Epithelial cell of proximal tubule (primary cell): ENCODE measurements at regions not wholly inside any gene's neighbourhood (a gene's known extent, or its start where the extent isn't known, plus 50 kb on each side); places are given as distances from the start of the nearest gene placed in this dataset.

Experiments
- DNase-seq: peaks from one replicate; pipeline ENCODE4 v3.0.0-alpha.2; 2011; ENCODE audit warnings: low read depth
- H3K4me3 ChIP-seq: 2 replicates; pipeline ENCODE4 v1.5.1; 2011; ENCODE audit warnings: low read depth, mild to moderate bottlenecking, low read length
- TF ChIP-seq, protein P1 (sequence below): conservative IDR thresholded peaks from 2 replicates; pipeline ENCODE4 v1.5.1; 2012; ENCODE audit warnings: low read depth, mild to moderate bottlenecking, low read length

DNA sequence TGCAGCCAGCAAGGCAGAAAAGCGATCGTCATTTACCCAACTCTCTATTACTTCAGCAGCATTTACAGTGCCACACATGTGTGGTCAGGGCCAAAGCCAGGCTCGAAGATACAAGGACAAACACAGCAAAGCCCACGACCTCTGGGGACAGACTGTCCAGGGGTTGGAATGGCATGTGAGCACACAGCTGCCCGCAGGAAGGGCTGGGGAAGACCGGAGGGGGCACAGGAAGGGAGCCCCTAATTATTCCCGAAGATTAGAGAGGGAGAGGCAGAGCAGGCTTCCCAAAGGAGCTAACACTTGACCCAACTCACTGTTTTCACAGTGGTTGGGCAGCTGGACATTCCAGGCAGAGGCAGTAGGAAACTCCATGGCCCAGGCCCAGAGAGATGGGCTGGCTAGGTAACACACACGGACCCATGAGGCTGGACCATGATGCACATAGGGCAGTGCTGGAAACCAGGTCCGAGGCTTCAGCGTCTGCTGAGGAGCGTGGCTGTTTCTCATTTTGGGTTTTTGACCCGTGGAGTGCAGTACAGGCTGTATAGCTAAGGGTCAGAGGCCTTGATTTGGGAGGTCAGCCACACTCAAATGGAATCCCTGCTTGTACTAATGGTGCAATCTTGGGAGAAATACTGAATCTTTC, 179.8 kb downstream of the FOXO1 start:
- TF ChIP-seq, protein P1, sequence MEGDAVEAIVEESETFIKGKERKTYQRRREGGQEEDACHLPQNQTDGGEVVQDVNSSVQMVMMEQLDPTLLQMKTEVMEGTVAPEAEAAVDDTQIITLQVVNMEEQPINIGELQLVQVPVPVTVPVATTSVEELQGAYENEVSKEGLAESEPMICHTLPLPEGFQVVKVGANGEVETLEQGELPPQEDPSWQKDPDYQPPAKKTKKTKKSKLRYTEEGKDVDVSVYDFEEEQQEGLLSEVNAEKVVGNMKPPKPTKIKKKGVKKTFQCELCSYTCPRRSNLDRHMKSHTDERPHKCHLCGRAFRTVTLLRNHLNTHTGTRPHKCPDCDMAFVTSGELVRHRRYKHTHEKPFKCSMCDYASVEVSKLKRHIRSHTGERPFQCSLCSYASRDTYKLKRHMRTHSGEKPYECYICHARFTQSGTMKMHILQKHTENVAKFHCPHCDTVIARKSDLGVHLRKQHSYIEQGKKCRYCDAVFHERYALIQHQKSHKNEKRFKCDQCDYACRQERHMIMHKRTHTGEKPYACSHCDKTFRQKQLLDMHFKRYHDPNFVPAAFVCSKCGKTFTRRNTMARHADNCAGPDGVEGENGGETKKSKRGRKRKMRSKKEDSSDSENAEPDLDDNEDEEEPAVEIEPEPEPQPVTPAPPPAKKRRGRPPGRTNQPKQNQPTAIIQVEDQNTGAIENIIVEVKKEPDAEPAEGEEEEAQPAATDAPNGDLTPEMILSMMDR: no peak
- no peak overlapping the region for H3K4me3 ChIP-seq
- no peak for DNase-seq

DNA sequence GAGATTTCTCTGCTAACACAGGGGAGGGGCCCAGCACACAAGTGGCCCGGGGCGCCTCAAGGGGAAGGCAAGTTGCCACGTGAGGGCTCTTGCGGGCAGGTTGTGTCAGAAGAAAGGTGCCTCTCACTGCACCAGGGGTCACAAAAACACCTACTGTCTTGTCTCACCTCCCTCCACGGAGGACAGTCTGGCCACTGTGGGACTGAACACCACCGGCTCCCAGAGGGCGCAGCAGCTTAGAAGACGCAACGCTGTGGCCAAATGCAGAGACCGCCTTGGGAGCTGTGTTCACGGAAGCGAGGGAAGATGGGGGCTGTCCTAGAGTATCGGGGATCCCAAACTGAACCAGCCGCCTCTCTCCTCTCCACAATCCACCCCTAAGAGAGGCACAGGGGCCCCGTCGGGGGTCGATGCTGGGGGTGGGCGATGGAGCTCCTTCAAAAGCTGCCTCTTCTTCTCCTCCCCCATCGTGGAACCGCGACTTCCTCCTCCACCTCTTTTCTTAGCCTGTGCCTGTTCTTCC, 177.5 kb downstream of the FOXO1 start:
- no peak for DNase-seq
- TF ChIP-seq, protein P1: no peak
- no peak overlapping the region for H3K4me3 ChIP-seq

DNA sequence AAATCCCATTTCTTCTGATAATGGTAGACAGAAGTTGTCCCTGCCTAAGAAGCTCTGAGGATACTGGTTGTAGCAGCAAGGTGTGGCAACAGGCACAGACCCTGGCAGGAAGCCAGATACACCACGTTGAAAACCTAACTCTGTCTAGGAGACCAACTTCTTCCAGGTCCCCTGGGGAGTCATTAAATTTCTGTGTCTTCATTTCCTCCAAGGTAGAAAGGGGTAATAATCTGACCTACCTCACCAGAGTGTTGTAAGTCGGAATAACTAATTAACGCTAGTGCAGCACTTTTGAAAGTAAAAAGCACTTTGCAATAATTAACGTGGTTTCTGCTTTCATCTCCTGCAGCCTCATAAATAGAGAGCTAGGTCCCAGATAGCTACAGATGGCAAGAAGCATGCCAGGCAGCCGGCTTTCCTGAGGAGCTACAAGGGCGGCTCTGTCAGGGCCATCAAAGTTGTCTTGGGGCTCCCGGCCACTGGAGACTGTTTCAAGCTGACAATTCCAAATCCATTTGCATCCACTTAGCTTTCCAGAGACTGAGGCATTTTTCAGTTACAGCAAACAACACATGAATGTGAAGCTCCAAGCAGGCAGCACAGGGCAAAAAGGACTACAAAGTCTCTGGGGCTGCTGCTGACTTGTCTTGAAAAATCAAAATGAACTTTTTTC, 176.2 kb downstream of the FOXO1 start:
- DNase-seq: peak; percentile 31
- no peak overlapping the region for H3K4me3 ChIP-seq
- TF ChIP-seq, protein P1: no peak

DNA sequence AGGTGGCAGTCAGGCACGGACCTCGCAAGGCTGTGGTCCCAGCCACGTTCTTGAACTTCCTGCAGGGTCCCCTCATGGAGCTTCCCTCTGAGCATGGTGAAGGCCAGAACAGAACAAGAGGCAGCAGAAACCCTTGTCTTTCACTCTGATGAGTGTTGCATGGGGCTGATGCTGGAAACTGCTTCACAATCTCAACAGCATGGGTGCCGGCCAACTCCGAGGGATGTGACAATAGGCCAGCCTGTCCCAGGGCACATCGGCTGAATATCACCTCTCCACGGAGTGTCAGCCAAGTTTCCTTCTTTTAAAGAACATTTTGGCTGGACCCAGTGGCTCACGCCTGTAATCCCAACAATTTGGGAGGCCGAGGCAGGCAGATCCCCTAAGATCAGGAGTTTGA, 173.9 kb downstream of the FOXO1 start:
- TF ChIP-seq, protein P1: no peak
- H3K4me3 ChIP-seq: no peak overlapping the region
- DNase-seq: no peak

DNA sequence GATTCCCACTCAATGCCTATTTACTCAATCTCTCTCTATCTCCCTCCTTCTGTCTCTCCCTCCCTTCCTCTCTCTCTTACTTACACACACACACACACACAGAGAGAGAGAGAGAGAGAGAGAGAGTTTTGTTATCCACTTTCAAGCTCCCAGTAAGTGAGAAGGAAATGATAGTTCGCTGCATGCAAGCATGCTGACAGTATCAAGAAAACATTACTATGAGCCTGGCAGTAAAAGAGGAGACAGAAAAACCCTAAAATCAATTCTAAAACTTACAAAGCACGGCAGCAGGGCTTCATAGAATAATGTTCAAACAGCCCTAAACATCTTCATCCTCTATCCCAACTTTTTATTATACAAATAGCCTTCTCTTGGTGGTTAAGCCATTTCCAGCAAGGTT, 171.9 kb downstream of the FOXO1 start:
- TF ChIP-seq, protein P1: no peak
- H3K4me3 ChIP-seq: no peak overlapping the region
- DNase-seq: no peak

DNA sequence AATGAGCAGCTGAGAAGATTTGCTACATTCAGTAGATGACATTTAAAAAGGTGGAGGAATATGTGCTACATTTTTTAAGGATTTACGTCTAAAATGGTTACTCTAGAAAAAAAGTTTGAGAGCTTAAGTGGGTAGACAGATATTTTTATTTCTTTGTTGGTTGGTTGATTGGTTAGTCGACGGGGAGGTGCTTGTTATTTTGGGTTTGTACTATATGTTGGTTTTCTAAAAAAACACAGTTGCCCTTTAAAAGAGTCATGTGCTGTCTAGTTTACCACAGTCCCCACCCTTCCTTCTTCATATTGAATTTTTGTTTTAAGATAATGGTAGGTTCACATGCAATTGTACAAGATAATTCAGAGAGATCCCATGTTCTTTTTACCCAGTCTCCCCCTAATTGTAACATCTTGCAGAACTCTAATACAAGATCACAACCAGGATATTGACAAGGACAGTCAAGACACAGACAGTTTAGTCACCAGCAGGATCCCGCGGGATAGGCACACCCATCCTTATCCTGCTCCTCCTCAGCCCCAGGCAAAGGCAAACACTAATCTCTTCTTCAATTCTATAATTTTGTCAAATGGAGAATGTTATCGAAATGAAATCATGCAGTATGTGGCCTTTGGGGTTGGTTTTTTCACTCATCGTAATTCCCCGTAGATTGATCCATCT, 171.4 kb downstream of the FOXO1 start:
- TF ChIP-seq, protein P1: no peak
- DNase-seq: no peak
- no peak overlapping the region for H3K4me3 ChIP-seq

DNA sequence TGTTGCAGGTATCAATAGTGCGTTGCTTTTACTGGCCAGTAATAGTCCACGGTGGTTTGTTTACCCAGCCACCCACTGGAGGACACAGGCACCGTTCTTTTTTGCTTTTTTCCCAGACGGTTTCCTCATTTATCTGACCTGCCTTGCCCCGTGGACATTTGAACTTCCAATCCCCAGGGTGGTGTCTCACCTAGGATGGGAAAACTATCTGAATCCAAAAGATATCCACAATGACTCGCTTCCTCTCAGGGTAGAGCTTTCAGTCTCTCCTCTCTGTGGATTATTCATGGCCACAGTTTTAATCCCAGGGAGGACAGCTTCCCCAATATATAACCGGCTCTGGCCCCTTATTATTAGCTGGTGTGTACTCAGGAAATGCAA, 170.8 kb downstream of the FOXO1 start:
- no peak overlapping the region for H3K4me3 ChIP-seq
- no peak for DNase-seq
- TF ChIP-seq, protein P1: no peak
